ENCODE measurements at regions not wholly inside any gene's neighbourhood (a gene's known extent, or its start where the extent isn't known, plus 50 kb on each side); places are given as distances from the start of the nearest gene placed in this dataset.

- no peak for TF ChIP-seq CTCF (IDR thresholded peaks at IDR 0.05; ENCODE audit: control insufficient read depth, insufficient read depth, low read depth, low read length, missing control alignments)
- H3K4me3 ChIP-seq (ENCODE audit: control insufficient read depth, low read depth, low read length): no peak overlapping the region
- DNase-seq (ENCODE audit: low read depth): no peak
Measured at GRCh38 chr9:89896806-89897340, 292.1 kb downstream of the GADD45G start.

DNA sequence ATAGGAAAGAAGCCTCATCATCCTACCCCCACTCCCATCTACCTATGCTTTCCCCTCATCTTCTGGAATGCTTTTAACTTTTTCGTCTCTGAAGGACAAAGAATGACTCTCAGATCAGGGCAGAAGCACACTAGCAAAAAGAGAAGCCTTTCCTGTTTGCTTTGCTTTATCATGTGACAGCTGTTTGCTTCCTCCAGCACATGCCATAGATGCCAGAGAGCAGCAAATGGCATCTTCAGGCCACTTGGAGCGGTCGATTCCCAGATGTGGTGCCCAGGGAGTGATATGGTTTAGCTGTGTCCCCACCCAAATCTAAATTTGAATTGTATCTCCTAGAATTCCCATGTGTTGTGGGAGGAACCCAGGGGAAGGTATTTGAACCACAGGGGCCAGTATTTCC, 294.8 kb downstream of the GADD45G start:
- no peak overlapping the region for H3K4me3 ChIP-seq (ENCODE audit: control insufficient read depth, low read depth, low read length)
- no peak for DNase-seq (ENCODE audit: low read depth)
- TF ChIP-seq CTCF (IDR thresholded peaks at IDR 0.05; ENCODE audit: control insufficient read depth, insufficient read depth, low read depth, low read length, missing control alignments): no peak

GRCh38 chr9:89901920-89902319, 297.1 kb downstream of the GADD45G start:
- no peak for TF ChIP-seq CTCF (IDR thresholded peaks at IDR 0.05; ENCODE audit: control insufficient read depth, insufficient read depth, low read depth, low read length, missing control alignments)
- DNase-seq (ENCODE audit: low read depth): no peak
- H3K4me3 ChIP-seq (ENCODE audit: control insufficient read depth, low read depth, low read length): no peak overlapping the region

DNA sequence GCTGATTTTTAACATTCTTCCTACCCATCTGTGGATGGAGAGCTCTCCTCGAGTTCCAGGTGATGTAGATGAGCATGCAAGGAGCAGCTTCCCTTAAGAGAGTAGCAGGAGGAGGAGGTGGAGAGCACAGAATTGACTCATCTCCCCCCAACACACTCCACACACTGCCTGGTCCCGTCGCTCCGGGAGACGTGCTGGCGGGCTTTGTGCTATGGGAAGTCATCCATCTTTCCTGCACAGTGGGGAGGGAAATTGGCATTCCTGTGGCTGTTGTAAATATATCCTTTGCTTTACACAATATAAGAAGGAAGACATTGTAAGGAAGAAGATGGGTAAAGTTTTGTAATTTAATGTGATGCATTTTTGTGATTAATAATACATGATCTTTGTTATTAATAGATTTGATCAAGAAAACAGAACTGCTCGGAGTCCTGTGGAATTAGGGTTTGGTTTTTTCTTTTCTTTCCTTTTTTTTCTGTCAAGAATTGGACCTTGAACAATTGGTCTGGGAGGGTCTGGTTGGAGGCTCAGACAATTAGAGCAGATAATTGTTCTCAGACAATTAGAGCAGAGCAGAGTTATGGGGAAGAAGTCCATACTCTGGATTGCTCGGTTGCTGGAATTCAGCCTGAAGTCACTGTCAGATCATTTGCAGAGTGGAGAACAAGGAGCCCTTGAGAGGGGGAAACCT, 297.8 kb downstream of the GADD45G start:
- no peak for TF ChIP-seq CTCF (IDR thresholded peaks at IDR 0.05; ENCODE audit: control insufficient read depth, insufficient read depth, low read depth, low read length, missing control alignments)
- DNase-seq (ENCODE audit: low read depth): no peak
- no peak overlapping the region for H3K4me3 ChIP-seq (ENCODE audit: control insufficient read depth, low read depth, low read length)

GRCh38 chr9:89903141-89903475, 298.3 kb downstream of the GADD45G start:
- no peak overlapping the region for H3K4me3 ChIP-seq (ENCODE audit: control insufficient read depth, low read depth, low read length)
- DNase-seq (ENCODE audit: low read depth): no peak
- TF ChIP-seq CTCF (IDR thresholded peaks at IDR 0.05; ENCODE audit: control insufficient read depth, insufficient read depth, low read depth, low read length, missing control alignments): no peak

DNA sequence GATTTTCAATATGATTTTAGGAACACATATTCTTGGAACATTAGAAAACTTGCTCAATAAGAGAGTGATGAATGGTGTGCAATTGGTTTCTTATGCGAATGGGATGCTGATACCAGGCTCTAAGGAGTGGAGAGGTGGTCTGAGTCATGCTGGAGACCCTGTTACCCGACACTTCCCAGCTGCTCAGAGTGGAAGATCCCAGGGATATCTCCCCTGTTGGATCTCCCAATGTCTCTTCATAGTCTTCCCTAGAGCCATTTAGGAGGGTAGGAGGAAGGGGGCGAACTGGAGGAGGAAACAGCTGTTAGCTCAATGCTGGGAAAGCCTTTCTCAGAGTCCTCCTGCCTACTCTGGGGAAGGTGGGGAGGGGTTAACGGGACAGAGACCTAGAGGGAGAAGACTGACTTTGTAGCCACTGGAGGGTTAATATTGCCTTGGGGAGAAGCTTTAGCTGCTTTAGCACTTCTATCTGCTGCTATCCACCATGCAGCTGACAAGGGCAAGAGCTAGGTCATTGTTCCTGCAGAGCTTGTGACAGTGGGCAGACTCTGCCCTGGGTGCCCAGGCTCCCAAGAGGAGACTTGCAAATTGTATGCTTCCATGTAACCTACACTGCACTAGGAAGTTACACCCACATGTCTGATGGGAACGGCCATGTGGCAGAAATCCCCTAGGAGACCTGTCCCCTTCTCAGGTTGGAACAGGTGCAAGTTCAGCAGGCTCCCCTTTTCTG, 301.0 kb downstream of the GADD45G start:
- TF ChIP-seq CTCF (IDR thresholded peaks at IDR 0.05; ENCODE audit: control insufficient read depth, insufficient read depth, low read depth, low read length, missing control alignments): no peak
- DNase-seq (ENCODE audit: low read depth): no peak

More for the DNA sequence above, 301.0 kb downstream of the GADD45G start:
- no peak overlapping the region for H3K4me3 ChIP-seq (ENCODE audit: control insufficient read depth, low read depth, low read length)
